GM10266 (cell line): ENCODE measurements at regions not wholly inside any gene's neighbourhood (a gene's known extent, or its start where the extent isn't known, plus 50 kb on each side); places are given as distances from the start of the nearest gene placed in this dataset.

Experiments
- DNase-seq: peaks from one replicate; pipeline ENCODE4 v3.0.0; 2012; ENCODE audit errors: extremely low spot score
- CTCF ChIP-seq: IDR thresholded peaks from 2 replicates; pipeline ENCODE4 v1.5.1; 2012; ENCODE audit warnings: mild to moderate bottlenecking, low read depth; ENCODE audit not compliant: control insufficient read depth, insufficient read depth; ENCODE audit errors: missing control alignments

GRCh38 chr10:63899673-63900300 lies 378.6 kb downstream of the REEP3 start:
- DNase-seq, result no peak
- no peak for TF ChIP-seq CTCF

- no peak for DNase-seq
- peak; percentile 35 for TF ChIP-seq CTCF
Observed at GRCh38 chr10:63901228-63901627, 380.0 kb downstream of the REEP3 start.

GRCh38 chr10:63901881-63902280 lies 380.7 kb downstream of the REEP3 start:
- TF ChIP-seq CTCF, result no peak
- DNase-seq, result no peak

- TF ChIP-seq CTCF, result no peak
- no peak for DNase-seq
Observed at GRCh38 chr10:63910806-63911205, 389.6 kb downstream of the REEP3 start.

GRCh38 chr10:63915240-63915639 lies 394.0 kb downstream of the REEP3 start:
- TF ChIP-seq CTCF, result no peak
- no peak for DNase-seq

- no peak for TF ChIP-seq CTCF
- DNase-seq, result no peak
Observed at GRCh38 chr10:63917363-63917762, 396.2 kb downstream of the REEP3 start.

GRCh38 chr10:63919575-63920279 lies 398.5 kb downstream of the REEP3 start:
- no peak for DNase-seq
- TF ChIP-seq CTCF, result no peak
